ENCODE measurements at regions not wholly inside any gene's neighbourhood (a gene's known extent, or its start where the extent isn't known, plus 50 kb on each side); places are given as distances from the start of the nearest gene placed in this dataset.

GRCh38 chr14:23773981-23774380, 137.8 kb downstream of the DHRS2 start:
- Mint-ChIP-seq H3K4me3 (no peak overlapping the region), H3K9me3 (peaks cover 0 to 4% (median 0%) of the 10 kb centered on the region in 7 donors), H3K36me3 (no peaks in the 10 kb centered on the region), H3K27me3 (ENCODE audit: low read depth in 3 of 3) (peaks cover 0 to 3% (median 0%) of the 10 kb centered on the region in 3 donors), H3K4me1 (no peaks in the 10 kb centered on the region), H3K27ac (no peak overlapping the region)
- H2AFZ ChIP-seq (ENCODE audit: insufficient read depth, low read depth, low read length, poor library complexity, severe bottlenecking), result no peak overlapping the region
- no peaks in the 10 kb centered on the region for H3K9me3 ChIP-seq (replicated peaks in 1 of 2; ENCODE audit: control insufficient read depth in 1 of 2, insufficient read depth in 1 of 2, low read length in 2 of 2)
- no peaks in the 10 kb centered on the region for H3K4me1 ChIP-seq (ENCODE audit: control insufficient read depth in 1 of 2, insufficient read depth in 2 of 2, low read length in 2 of 2)
- no peak overlapping the region for H3K27ac ChIP-seq (ENCODE audit: low read depth in 1 of 2, low read length in 2 of 2)
- no peaks in the 10 kb centered on the region for H3K36me3 ChIP-seq (replicated peaks in 1 of 2; ENCODE audit: control insufficient read depth in 1 of 2, insufficient read depth in 2 of 2, low read length in 2 of 2)
- H3K4me3 ChIP-seq (replicated peaks in 1 of 3; ENCODE audit: low read depth in 2 of 3, low read length in 3 of 3), result no peak overlapping the region
- no peaks in the 10 kb centered on the region for H3K27me3 ChIP-seq (ENCODE audit: control insufficient read depth in 2 of 2, insufficient read depth in 2 of 2, low read length in 2 of 2)
- intact Hi-C loops (cut with micrococcal nuclease), result no loop called here
- WGBS (ENCODE audit: insufficient coverage), result no CpG with 5 or more reads among the region's 2 CpGs
- no peak overlapping the region for H3K4me2 ChIP-seq (replicated peaks; ENCODE audit: extremely low read depth, low read length, poor library complexity, severe bottlenecking)
- no peak for DNase-seq
- no peaks in the 10 kb centered on the region for H3K79me2 ChIP-seq (ENCODE audit: insufficient read depth, low read length)
- no peak overlapping the region for H3K9ac ChIP-seq (ENCODE audit: insufficient read depth, low read length, poor library complexity, severe bottlenecking)
- no peak for TF ChIP-seq CTCF (IDR thresholded peaks at IDR 0.05)
- H4K20me1 ChIP-seq (ENCODE audit: insufficient read depth, low read length), result no peaks in the 10 kb centered on the region

GRCh38 chr14:23776296-23776695, 140.1 kb downstream of the DHRS2 start:
- Histone ChIP-seq H3K27ac (ENCODE audit: low read depth in 1 of 2, low read length in 2 of 2) (no peak overlapping the region), H3K9ac (ENCODE audit: insufficient read depth, low read length, poor library complexity, severe bottlenecking) (no peak overlapping the region), H3K4me2 (replicated peaks; ENCODE audit: extremely low read depth, low read length, poor library complexity, severe bottlenecking) (no peak overlapping the region), H4K20me1 (ENCODE audit: insufficient read depth, low read length) (no peaks in the 10 kb centered on the region), H2AFZ (ENCODE audit: insufficient read depth, low read depth, low read length, poor library complexity, severe bottlenecking) (no peak overlapping the region), H3K4me3 (replicated peaks in 1 of 3; ENCODE audit: low read depth in 2 of 3, low read length in 3 of 3) (no peak overlapping the region), H3K4me1 (ENCODE audit: control insufficient read depth in 1 of 2, insufficient read depth in 2 of 2, low read length in 2 of 2) (no peaks in the 10 kb centered on the region), H3K36me3 (replicated peaks in 1 of 2; ENCODE audit: control insufficient read depth in 1 of 2, insufficient read depth in 2 of 2, low read length in 2 of 2) (no peaks in the 10 kb centered on the region), H3K9me3 (replicated peaks in 1 of 2; ENCODE audit: control insufficient read depth in 1 of 2, insufficient read depth in 1 of 2, low read length in 2 of 2) (no peaks in the 10 kb centered on the region), H3K79me2 (ENCODE audit: insufficient read depth, low read length) (no peaks in the 10 kb centered on the region), H3K27me3 (ENCODE audit: control insufficient read depth in 2 of 2, insufficient read depth in 2 of 2, low read length in 2 of 2) (peaks cover 0 to 2% of the 10 kb centered on the region in 2 donors)
- Mint-ChIP-seq H3K27me3 (ENCODE audit: low read depth in 3 of 3) (peaks cover 0 to 8% (median 0%) of the 10 kb centered on the region in 3 donors), H3K36me3 (no peaks in the 10 kb centered on the region), H3K4me1 (no peaks in the 10 kb centered on the region), H3K4me3 (no peak overlapping the region), H3K9me3 (peaks cover 0 to 5% (median 0%) of the 10 kb centered on the region in 7 donors), H3K27ac (peak overlapping the region in 1 of 7 donors; percentile 2)
- WGBS (ENCODE audit: insufficient coverage), result 78% methylated on average over 2 of the region's 4 CpGs
- TF ChIP-seq CTCF (IDR thresholded peaks at IDR 0.05), result no peak
- DNase-seq, result no peak
- intact Hi-C loops (cut with micrococcal nuclease), result no loop called here

Data from CD14-positive monocyte (primary cell).